ENCODE measurements at regions not wholly inside any gene's neighbourhood (a gene's known extent, or its start where the extent isn't known, plus 50 kb on each side); places are given as distances from the start of the nearest gene placed in this dataset.

GRCh38 chr10:30184397-30185033 is 125.1 kb upstream of the JCAD start:
- Histone ChIP-seq H3K4me3 (ENCODE audit: low read length in 2 of 2) (no peak overlapping the region), H3K14ac (ENCODE audit: low read length) (no peak overlapping the region), H2AFZ (ENCODE audit: low read length) (no peak overlapping the region), H3K79me1 (ENCODE audit: low read depth, low read length) (no peaks in the 10 kb centered on the region), H2BK5ac (ENCODE audit: low read length) (no peak overlapping the region), H2AK5ac (ENCODE audit: low read depth, low read length) (no peak overlapping the region), H3K27ac (replicated peaks; ENCODE audit: low read length) (no peak overlapping the region), H4K91ac (ENCODE audit: low read depth, low read length, poor library complexity) (no peak overlapping the region), H3K18ac (ENCODE audit: low read length) (no peak overlapping the region), H2BK15ac (ENCODE audit: low read length) (no peak overlapping the region), H3K4ac (ENCODE audit: low read length) (no peak overlapping the region), H4K8ac (ENCODE audit: low read depth, low read length) (no peak overlapping the region), H3K9ac (ENCODE audit: low read depth, low read length, poor library complexity) (no peak overlapping the region), H3K4me2 (ENCODE audit: insufficient read depth, low read length, poor library complexity, severe bottlenecking) (no peak overlapping the region), H2BK120ac (ENCODE audit: low read depth, low read length) (no peak overlapping the region), H3K9me3 (replicated peaks in 1 of 2; ENCODE audit: control insufficient read depth in 2 of 2, insufficient read depth in 1 of 2, low read depth in 1 of 2, low read length in 2 of 2) (no peaks in the 10 kb centered on the region), H3K27me3 (ENCODE audit: control insufficient read depth in 3 of 3, insufficient read depth in 3 of 3, low read depth in 1 of 3, low read length in 3 of 3) (no peaks in the 10 kb centered on the region), H3K4me1 (ENCODE audit: control insufficient read depth in 2 of 2, insufficient read depth in 1 of 2, low read depth in 1 of 2, low read length in 2 of 2) (peaks cover 4 to 11% of the 10 kb centered on the region in 2 donors), H3K36me3 (replicated peaks in 1 of 2; ENCODE audit: control insufficient read depth in 2 of 2, insufficient read depth in 2 of 2, low read length in 2 of 2) (no peaks in the 10 kb centered on the region), H3K23ac (ENCODE audit: low read depth, low read length, poor library complexity) (no peak overlapping the region), H2BK12ac (ENCODE audit: low read length) (no peak overlapping the region)
- no CpG with 5 or more reads among the region's 7 CpGs for WGBS, 2 donors (ENCODE audit: extremely low coverage in 2 of 2, insufficient read length in 2 of 2, insufficient replicate concordance in 1 of 2)
- no peak for DNase-seq (ENCODE audit: low spot score)

- peaks cover 5 to 11% of the 10 kb centered on the region in 2 donors for H3K4me1 ChIP-seq (ENCODE audit: control insufficient read depth in 2 of 2, insufficient read depth in 1 of 2, low read depth in 1 of 2, low read length in 2 of 2)
These were observed 123.6 kb upstream of the JCAD start for GRCh38 chr10:30183055-30183402.

GRCh38 chr10:30182191-30183054 is 123.0 kb upstream of the JCAD start:
- H2BK120ac ChIP-seq (ENCODE audit: low read depth, low read length), result no peak overlapping the region
- WGBS, 2 donors (ENCODE audit: extremely low coverage in 2 of 2, insufficient read length in 2 of 2, insufficient replicate concordance in 1 of 2), result no CpG with 5 or more reads among the region's 25 CpGs
- no peak overlapping the region for H3K4me3 ChIP-seq (ENCODE audit: low read length in 2 of 2)

More at GRCh38 chr10:30183055-30183402, 123.6 kb upstream of the JCAD start:
- H3K18ac ChIP-seq (ENCODE audit: low read length), result peak overlapping the region; percentile 20
- no peak overlapping the region for H2BK12ac ChIP-seq (ENCODE audit: low read length)
- no peak overlapping the region for H2AK5ac ChIP-seq (ENCODE audit: low read depth, low read length)
- no peak for DNase-seq (ENCODE audit: low spot score)
- H2AFZ ChIP-seq (ENCODE audit: low read length), result peak overlapping the region; percentile 63
- H3K9ac ChIP-seq (ENCODE audit: low read depth, low read length, poor library complexity), result no peak overlapping the region
- H3K36me3 ChIP-seq (replicated peaks in 1 of 2; ENCODE audit: control insufficient read depth in 2 of 2, insufficient read depth in 2 of 2, low read length in 2 of 2), result no peaks in the 10 kb centered on the region
- H4K8ac ChIP-seq (ENCODE audit: low read depth, low read length), result no peak overlapping the region
- no peak overlapping the region for H3K27ac ChIP-seq (replicated peaks; ENCODE audit: low read length)
- H3K4ac ChIP-seq (ENCODE audit: low read length), result no peak overlapping the region
- H2BK15ac ChIP-seq (ENCODE audit: low read length), result no peak overlapping the region
- H3K4me3 ChIP-seq (ENCODE audit: low read length in 2 of 2), result no peak overlapping the region
- no peaks in the 10 kb centered on the region for H3K27me3 ChIP-seq (ENCODE audit: control insufficient read depth in 3 of 3, insufficient read depth in 3 of 3, low read depth in 1 of 3, low read length in 3 of 3)
- H3K23ac ChIP-seq (ENCODE audit: low read depth, low read length, poor library complexity), result no peak overlapping the region
- WGBS, 2 donors (ENCODE audit: extremely low coverage in 2 of 2, insufficient read length in 2 of 2, insufficient replicate concordance in 1 of 2), result no CpG with 5 or more reads among the region's 9 CpGs
- H2BK5ac ChIP-seq (ENCODE audit: low read length), result no peak overlapping the region
- H3K4me2 ChIP-seq (ENCODE audit: insufficient read depth, low read length, poor library complexity, severe bottlenecking), result no peak overlapping the region
- H3K9me3 ChIP-seq (replicated peaks in 1 of 2; ENCODE audit: control insufficient read depth in 2 of 2, insufficient read depth in 1 of 2, low read depth in 1 of 2, low read length in 2 of 2), result no peaks in the 10 kb centered on the region
- no peak overlapping the region for H3K14ac ChIP-seq (ENCODE audit: low read length)
- H4K91ac ChIP-seq (ENCODE audit: low read depth, low read length, poor library complexity), result no peak overlapping the region
- no peak overlapping the region for H2BK120ac ChIP-seq (ENCODE audit: low read depth, low read length)
- no peaks in the 10 kb centered on the region for H3K79me1 ChIP-seq (ENCODE audit: low read depth, low read length)

GRCh38 chr10:30178356-30178964 is 119.1 kb upstream of the JCAD start:
- H3K27ac ChIP-seq (replicated peaks; ENCODE audit: low read length), result no peak overlapping the region
- H2BK15ac ChIP-seq (ENCODE audit: low read length), result no peak overlapping the region
- no peak overlapping the region for H3K23ac ChIP-seq (ENCODE audit: low read depth, low read length, poor library complexity)
- no peak overlapping the region for H3K4ac ChIP-seq (ENCODE audit: low read length)
- no peak overlapping the region for H2BK5ac ChIP-seq (ENCODE audit: low read length)
- no peaks in the 10 kb centered on the region for H3K9me3 ChIP-seq (replicated peaks in 1 of 2; ENCODE audit: control insufficient read depth in 2 of 2, insufficient read depth in 1 of 2, low read depth in 1 of 2, low read length in 2 of 2)
- H2AFZ ChIP-seq (ENCODE audit: low read length), result no peak overlapping the region
- H4K8ac ChIP-seq (ENCODE audit: low read depth, low read length), result no peak overlapping the region
- no peak overlapping the region for H3K18ac ChIP-seq (ENCODE audit: low read length)
- peak; percentile 8 for DNase-seq (ENCODE audit: low spot score)
- no peak overlapping the region for H3K4me2 ChIP-seq (ENCODE audit: insufficient read depth, low read length, poor library complexity, severe bottlenecking)
- peaks cover 2 to 4% of the 10 kb centered on the region in 2 donors for H3K4me1 ChIP-seq (ENCODE audit: control insufficient read depth in 2 of 2, insufficient read depth in 1 of 2, low read depth in 1 of 2, low read length in 2 of 2)
- H3K14ac ChIP-seq (ENCODE audit: low read length), result no peak overlapping the region
- no CpG with 5 or more reads among the region's 8 CpGs for WGBS, 2 donors (ENCODE audit: extremely low coverage in 2 of 2, insufficient read length in 2 of 2, insufficient replicate concordance in 1 of 2)
- H2BK120ac ChIP-seq (ENCODE audit: low read depth, low read length), result no peak overlapping the region
- no peak overlapping the region for H2AK5ac ChIP-seq (ENCODE audit: low read depth, low read length)
- no peaks in the 10 kb centered on the region for H3K27me3 ChIP-seq (ENCODE audit: control insufficient read depth in 3 of 3, insufficient read depth in 3 of 3, low read depth in 1 of 3, low read length in 3 of 3)
- no peaks in the 10 kb centered on the region for H3K79me1 ChIP-seq (ENCODE audit: low read depth, low read length)
- no peak overlapping the region for H4K91ac ChIP-seq (ENCODE audit: low read depth, low read length, poor library complexity)
- H3K9ac ChIP-seq (ENCODE audit: low read depth, low read length, poor library complexity), result no peak overlapping the region
- no peaks in the 10 kb centered on the region for H3K36me3 ChIP-seq (replicated peaks in 1 of 2; ENCODE audit: control insufficient read depth in 2 of 2, insufficient read depth in 2 of 2, low read length in 2 of 2)
- no peak overlapping the region for H3K4me3 ChIP-seq (ENCODE audit: low read length in 2 of 2)
- no peak overlapping the region for H2BK12ac ChIP-seq (ENCODE audit: low read length)

More at GRCh38 chr10:30182191-30183054, 123.0 kb upstream of the JCAD start:
- Histone ChIP-seq H3K27me3 (ENCODE audit: control insufficient read depth in 3 of 3, insufficient read depth in 3 of 3, low read depth in 1 of 3, low read length in 3 of 3) (no peaks in the 10 kb centered on the region), H3K9me3 (replicated peaks in 1 of 2; ENCODE audit: control insufficient read depth in 2 of 2, insufficient read depth in 1 of 2, low read depth in 1 of 2, low read length in 2 of 2) (no peaks in the 10 kb centered on the region), H2BK15ac (ENCODE audit: low read length) (no peak overlapping the region), H3K79me1 (ENCODE audit: low read depth, low read length) (no peaks in the 10 kb centered on the region), H3K23ac (ENCODE audit: low read depth, low read length, poor library complexity) (no peak overlapping the region), H3K4me2 (ENCODE audit: insufficient read depth, low read length, poor library complexity, severe bottlenecking) (no peak overlapping the region), H3K9ac (ENCODE audit: low read depth, low read length, poor library complexity) (no peak overlapping the region), H3K4ac (ENCODE audit: low read length) (no peak overlapping the region), H4K91ac (ENCODE audit: low read depth, low read length, poor library complexity) (no peak overlapping the region), H3K14ac (ENCODE audit: low read length) (no peak overlapping the region), H3K4me1 (ENCODE audit: control insufficient read depth in 2 of 2, insufficient read depth in 1 of 2, low read depth in 1 of 2, low read length in 2 of 2) (peaks cover 2 to 4% of the 10 kb centered on the region in 2 donors), H3K18ac (ENCODE audit: low read length) (peak overlapping the region; percentile 20), H2AK5ac (ENCODE audit: low read depth, low read length) (no peak overlapping the region), H3K27ac (replicated peaks; ENCODE audit: low read length) (no peak overlapping the region), H2BK12ac (ENCODE audit: low read length) (no peak overlapping the region), H2AFZ (ENCODE audit: low read length) (peak overlapping the region; percentile 63), H3K36me3 (replicated peaks in 1 of 2; ENCODE audit: control insufficient read depth in 2 of 2, insufficient read depth in 2 of 2, low read length in 2 of 2) (no peaks in the 10 kb centered on the region), H2BK5ac (ENCODE audit: low read length) (no peak overlapping the region), H4K8ac (ENCODE audit: low read depth, low read length) (no peak overlapping the region)
- no peak for DNase-seq (ENCODE audit: low spot score)

Data from neuronal stem cell (in vitro differentiated cells).